ENCODE measurements at regions not wholly inside any gene's neighbourhood (a gene's known extent, or its start where the extent isn't known, plus 50 kb on each side); places are given as distances from the start of the nearest gene placed in this dataset.

DNA sequence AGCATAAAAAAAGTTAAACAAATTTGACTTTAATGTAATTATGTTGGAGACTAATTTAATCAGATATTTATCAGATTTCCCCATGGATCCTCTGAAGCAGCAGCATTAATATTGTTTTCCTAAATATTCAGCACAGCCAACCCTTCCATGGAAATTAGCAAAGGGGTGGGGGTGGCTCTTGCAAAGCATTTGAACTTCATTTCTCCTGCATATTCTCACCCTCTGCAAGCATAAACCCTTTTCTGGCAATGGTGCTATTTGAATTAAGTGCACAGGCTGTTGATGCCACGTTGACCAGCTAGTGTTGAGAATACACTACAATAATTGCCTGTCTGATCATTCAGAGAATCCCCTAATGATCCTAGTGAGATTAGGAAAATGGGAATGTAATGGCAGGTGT, 488.1 kb upstream of the KLF12 start:
- Histone ChIP-seq H3K27ac (no peak overlapping the region), H3K36me3 (no peaks in the 10 kb centered on the region), H3K4me3 (no peak overlapping the region), H3K9me3 (no peaks in the 10 kb centered on the region), H3K27me3 (ENCODE audit: low read depth) (no peaks in the 10 kb centered on the region), H3K4me1 (no peaks in the 10 kb centered on the region)
- intact Hi-C loops (cut with DNase I): no loop called here
- ATAC-seq (no peak), DNase-seq (no peak)
- TF ChIP-seq, protein P1, sequence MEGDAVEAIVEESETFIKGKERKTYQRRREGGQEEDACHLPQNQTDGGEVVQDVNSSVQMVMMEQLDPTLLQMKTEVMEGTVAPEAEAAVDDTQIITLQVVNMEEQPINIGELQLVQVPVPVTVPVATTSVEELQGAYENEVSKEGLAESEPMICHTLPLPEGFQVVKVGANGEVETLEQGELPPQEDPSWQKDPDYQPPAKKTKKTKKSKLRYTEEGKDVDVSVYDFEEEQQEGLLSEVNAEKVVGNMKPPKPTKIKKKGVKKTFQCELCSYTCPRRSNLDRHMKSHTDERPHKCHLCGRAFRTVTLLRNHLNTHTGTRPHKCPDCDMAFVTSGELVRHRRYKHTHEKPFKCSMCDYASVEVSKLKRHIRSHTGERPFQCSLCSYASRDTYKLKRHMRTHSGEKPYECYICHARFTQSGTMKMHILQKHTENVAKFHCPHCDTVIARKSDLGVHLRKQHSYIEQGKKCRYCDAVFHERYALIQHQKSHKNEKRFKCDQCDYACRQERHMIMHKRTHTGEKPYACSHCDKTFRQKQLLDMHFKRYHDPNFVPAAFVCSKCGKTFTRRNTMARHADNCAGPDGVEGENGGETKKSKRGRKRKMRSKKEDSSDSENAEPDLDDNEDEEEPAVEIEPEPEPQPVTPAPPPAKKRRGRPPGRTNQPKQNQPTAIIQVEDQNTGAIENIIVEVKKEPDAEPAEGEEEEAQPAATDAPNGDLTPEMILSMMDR (IDR thresholded peaks at IDR 0.05): no peak

DNA sequence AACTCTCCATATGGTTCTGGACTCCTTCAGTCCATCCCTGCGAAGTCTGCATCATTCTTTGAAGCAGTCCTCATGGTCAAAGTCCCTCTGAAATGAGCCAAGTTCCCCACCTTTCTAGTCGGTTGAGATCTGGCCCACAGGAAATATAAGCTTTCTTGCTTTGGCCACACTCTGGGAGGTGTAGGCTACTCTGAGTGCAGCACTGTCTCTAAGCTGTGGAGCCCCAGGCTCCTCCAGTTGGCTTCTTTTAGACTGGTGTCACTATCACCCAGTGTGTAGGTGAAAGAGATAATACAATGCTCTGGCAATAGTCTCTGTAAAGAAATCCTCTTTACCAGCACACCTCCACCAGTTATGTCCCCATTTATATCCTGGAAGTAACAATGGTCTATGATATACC, 486.5 kb upstream of the KLF12 start:
- Histone ChIP-seq H3K9me3 (no peaks in the 10 kb centered on the region), H3K27ac (no peak overlapping the region), H3K4me3 (no peak overlapping the region), H3K4me1 (no peaks in the 10 kb centered on the region), H3K27me3 (ENCODE audit: low read depth) (no peaks in the 10 kb centered on the region), H3K36me3 (no peaks in the 10 kb centered on the region)
- no peak for DNase-seq
- no peak for ATAC-seq
- intact Hi-C loops (cut with DNase I): no loop called here
- TF ChIP-seq, protein P1 (IDR thresholded peaks at IDR 0.05): no peak

DNA sequence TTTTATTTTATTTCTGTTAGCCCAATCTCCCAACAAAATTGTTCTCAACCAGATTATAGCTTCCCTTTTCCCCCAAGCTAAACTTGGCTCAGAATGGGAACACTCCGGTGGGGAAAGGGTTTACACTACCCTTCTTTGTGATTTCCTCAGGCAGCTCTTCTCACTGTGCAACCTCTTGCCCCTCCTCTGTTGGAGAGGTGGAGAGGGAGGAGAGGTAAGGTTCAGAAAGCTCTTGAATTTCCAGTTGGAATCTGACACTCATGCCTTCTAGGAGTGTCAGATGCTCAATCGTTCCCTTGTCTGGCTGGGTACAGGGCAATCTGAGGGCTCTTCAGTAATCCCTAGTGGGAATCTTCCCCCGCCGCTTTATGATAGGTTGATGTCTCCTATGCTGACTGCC, 486.1 kb upstream of the KLF12 start:
- DNase-seq: no peak
- intact Hi-C loops (cut with DNase I): no loop called here

DNA sequence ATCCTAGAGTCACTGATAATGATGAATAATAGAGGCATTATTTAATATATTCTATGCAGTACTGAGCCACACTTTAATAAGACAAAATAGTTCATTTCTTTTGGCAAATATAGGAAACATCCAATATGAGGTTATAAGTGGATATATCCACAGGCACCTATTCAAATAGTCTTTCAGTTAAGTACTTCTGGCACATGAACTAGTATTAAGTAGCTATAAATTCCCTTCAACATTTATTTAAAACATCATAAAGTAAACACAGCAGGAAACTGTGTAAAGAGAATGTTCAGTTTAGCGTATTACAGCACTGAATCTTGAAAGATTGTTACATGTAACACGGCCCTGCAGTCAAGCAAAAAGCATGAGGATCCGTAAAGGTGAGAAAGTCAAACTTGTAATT, 463.3 kb upstream of the KLF12 start:
- DNase-seq: no peak
- H3K27me3 ChIP-seq (ENCODE audit: low read depth): no peaks in the 10 kb centered on the region
- TF ChIP-seq, protein P1 (IDR thresholded peaks at IDR 0.05): no peak

More for the DNA sequence above, 486.1 kb upstream of the KLF12 start:
- H3K27ac ChIP-seq: no peak overlapping the region
- no peak for ATAC-seq
- H3K27me3 ChIP-seq (ENCODE audit: low read depth): no peaks in the 10 kb centered on the region
- H3K36me3 ChIP-seq: no peaks in the 10 kb centered on the region
- no peak overlapping the region for H3K4me3 ChIP-seq
- H3K4me1 ChIP-seq: no peaks in the 10 kb centered on the region
- TF ChIP-seq, protein P1 (IDR thresholded peaks at IDR 0.05): no peak
- no peaks in the 10 kb centered on the region for H3K9me3 ChIP-seq

GRCh38 chr13:74596691-74597090, 462.5 kb upstream of the KLF12 start:
- ATAC-seq: no peak
- intact Hi-C loops (cut with DNase I): no loop called here
- no peak for DNase-seq
- Histone ChIP-seq H3K27ac (no peak overlapping the region), H3K4me3 (no peak overlapping the region), H3K36me3 (no peaks in the 10 kb centered on the region), H3K4me1 (no peaks in the 10 kb centered on the region), H3K27me3 (ENCODE audit: low read depth) (no peaks in the 10 kb centered on the region), H3K9me3 (no peaks in the 10 kb centered on the region)
- TF ChIP-seq, protein P1 (IDR thresholded peaks at IDR 0.05): no peak

More for the DNA sequence above, 463.3 kb upstream of the KLF12 start:
- H3K4me3 ChIP-seq: no peak overlapping the region
- H3K36me3 ChIP-seq: no peaks in the 10 kb centered on the region
- no peak overlapping the region for H3K27ac ChIP-seq
- intact Hi-C loops (cut with DNase I): no loop called here
- no peaks in the 10 kb centered on the region for H3K9me3 ChIP-seq
- no peak for ATAC-seq
- H3K4me1 ChIP-seq: no peaks in the 10 kb centered on the region

DNA sequence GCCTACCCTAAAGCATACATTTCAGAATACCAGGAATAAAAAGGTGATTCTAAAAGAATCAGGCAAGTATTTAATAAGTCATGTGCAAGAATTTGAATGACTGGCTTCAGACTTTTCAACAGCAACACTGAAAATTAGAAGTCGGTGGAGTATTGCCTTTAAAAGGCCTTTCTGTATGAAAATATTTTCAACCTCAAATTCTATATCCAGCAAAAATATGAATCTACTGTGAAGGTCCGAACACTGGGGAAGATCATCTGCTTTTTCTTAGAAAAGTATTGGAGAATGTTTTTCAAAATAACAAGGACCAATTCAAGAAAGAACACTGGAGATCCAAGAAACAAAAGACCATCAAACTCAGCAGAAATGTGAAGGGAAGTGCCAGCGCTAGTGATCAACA, 459.5 kb upstream of the KLF12 start:
- Histone ChIP-seq H3K9me3 (no peaks in the 10 kb centered on the region), H3K4me3 (no peak overlapping the region), H3K27me3 (ENCODE audit: low read depth) (no peaks in the 10 kb centered on the region), H3K4me1 (no peaks in the 10 kb centered on the region), H3K36me3 (no peaks in the 10 kb centered on the region), H3K27ac (no peak overlapping the region)
- DNase-seq (no peak), ATAC-seq (no peak)
- intact Hi-C loops (cut with DNase I): no loop called here
- TF ChIP-seq, protein P1 (IDR thresholded peaks at IDR 0.05): no peak

All from lower lobe of right lung (tissue), 2 donors.